Caco-2 (cell line): ENCODE measurements at regions not wholly inside any gene's neighbourhood (a gene's known extent, or its start where the extent isn't known, plus 50 kb on each side); places are given as distances from the start of the nearest gene placed in this dataset.

Source experiments
- BruUV-seq: library from RNA; stranded (reverse); fragments of 400-500 nt; replicated peaks from 2 replicates; lab custom pipeline; 2021; lab: Mats Ljungman, UMichigan
- CTCF ChIA-PET: fragments of 300-600 bp; sonication (Branson Sonifier 250); formaldehyde crosslinking; loops from one replicate; lab custom pipeline; 2022; ENCODE audit warnings: antibody characterized with exemption; lab: Charles Lee
- POLR2A ChIA-PET: fragments of 300-600 bp; sonication (Branson Sonifier 250); formaldehyde crosslinking; loops from one replicate; lab custom pipeline; 2022; ENCODE audit warnings: antibody characterized with exemption; lab: Charles Lee
- DNase-seq, 2 experiments: peaks; one replicate each; pipeline versions ENCODE4 v3.0.0 to v3.0.0-alpha.2; 2020 to 2022
- H3K27me3 ChIP-seq: replicated peaks from 2 replicates; pipeline ENCODE4 v1.6.0; 2011; ENCODE audit warnings: low read length; ENCODE audit not compliant: control insufficient read depth, insufficient read depth
- H3K36me3 ChIP-seq: 2 replicates; pipeline ENCODE4 v1.5.1; 2011; ENCODE audit warnings: low read length; ENCODE audit not compliant: control insufficient read depth, insufficient read depth
- H3K4me1 ChIP-seq: fragments of 250-450 bp; sonication (Bioruptor Pico); 2 replicates; pipeline ENCODE4 v1.5.1; 2020; ENCODE audit warnings: mild to moderate bottlenecking
- H3K4me3 ChIP-seq: 2 replicates; pipeline ENCODE4 v1.5.1; 2011; ENCODE audit warnings: low read depth, mild to moderate bottlenecking, control low read depth, low read length
- H3K9me3 ChIP-seq: fragments of 250-450 bp; sonication (Bioruptor Pico); 2 replicates; pipeline ENCODE4 v1.5.1; 2020; ENCODE audit warnings: mild to moderate bottlenecking, moderate library complexity
- H3K27ac Mint-ChIP-seq: one replicate; pipeline ENCODE4 v1.8.0; 2022; ENCODE audit warnings: mixed read lengths; ENCODE audit not compliant: unreplicated experiment
- H3K27me3 Mint-ChIP-seq: one replicate; pipeline ENCODE4 v1.8.0; 2022; ENCODE audit warnings: mixed read lengths; ENCODE audit not compliant: insufficient read depth, unreplicated experiment
- H3K36me3 Mint-ChIP-seq: one replicate; pipeline ENCODE4 v1.8.0; 2022; ENCODE audit warnings: mild to moderate bottlenecking, mixed read lengths; ENCODE audit not compliant: insufficient read depth, unreplicated experiment
- H3K4me1 Mint-ChIP-seq: one replicate; pipeline ENCODE4 v1.8.0; 2022; ENCODE audit warnings: low read depth, mixed read lengths; ENCODE audit not compliant: unreplicated experiment
- H3K4me3 Mint-ChIP-seq: one replicate; pipeline ENCODE4 v1.8.0; 2022; ENCODE audit warnings: mild to moderate bottlenecking, moderate library complexity, mixed read lengths; ENCODE audit not compliant: unreplicated experiment
- H3K9me3 Mint-ChIP-seq: one replicate; pipeline ENCODE4 v1.8.0; 2022; ENCODE audit warnings: mixed read lengths; ENCODE audit not compliant: unreplicated experiment
- CTCF ChIP-seq, 2 experiments: fragments of 200-600 bp in 1 of 2; IDR thresholded peaks; 1 replicate in 1 of 2; 2 replicates in 1 of 2; pipeline versions ENCODE4 v1.5.1 to v1.8.0; 2011 to 2022; ENCODE audit warnings: antibody characterized with exemption in 1 of 2, control low read depth in 1 of 2, inconsistent platforms in 1 of 2, low read depth in 1 of 2, low read length in 1 of 2, mild to moderate bottlenecking in 1 of 2, moderate library complexity in 1 of 2; ENCODE audit not compliant: insufficient read depth in 1 of 2, severe bottlenecking in 1 of 2, unreplicated experiment in 1 of 2
- intact Hi-C: fragments of 100-400 bp; cut with micrococcal nuclease; formaldehyde crosslinking; loops from one replicate; pipeline ENCODE4 v1.10.0; 2022; ENCODE audit not compliant: unreplicated experiment

GRCh38 chr2:42864641-42865280 is 72.4 kb upstream of the HAAO start:
- intact Hi-C loops = no loop called here
- H3K9me3 ChIP-seq = peaks cover 6% of the 10 kb centered on the region; the same call in 1 of the 2 replicates
- no peak for TF ChIP-seq CTCF (IDR thresholded peaks at IDR 0.05; ENCODE audit: insufficient read depth in 1 of 2, low read depth in 1 of 2, low read length in 1 of 2, severe bottlenecking in 1 of 2, unreplicated experiment in 1 of 2)
- H3K4me3 ChIP-seq = no peak overlapping the region
- H3K36me3 ChIP-seq = no peaks in the 10 kb centered on the region
- Mint-ChIP-seq H3K4me1 (peaks cover 6% of the 10 kb centered on the region), H3K27me3 (no peaks in the 10 kb centered on the region), H3K36me3 (no peaks in the 10 kb centered on the region), H3K4me3 (no peak overlapping the region), H3K9me3 (peaks cover 17% of the 10 kb centered on the region), H3K27ac (no peak overlapping the region)
- no peaks in the 10 kb centered on the region for H3K27me3 ChIP-seq
- no peak for DNase-seq
- H3K4me1 ChIP-seq = 0 out of 2 replicates have a peak, but pooled peaks cover under 1% of the 10 kb centered on the region
- BruUV-seq = no TSS peak
- ChIA-PET CTCF (no interaction called here), POLR2A (no interaction called here)

GRCh38 chr2:42864222-42864621 is 71.8 kb upstream of the HAAO start:
- H3K9me3 ChIP-seq = peaks cover 3% of the 10 kb centered on the region; the same call in 1 of the 2 replicates
- H3K4me3 ChIP-seq = no peak overlapping the region
- intact Hi-C loops = no loop called here
- H3K4me1 Mint-ChIP-seq = peaks cover 7% of the 10 kb centered on the region
- BruUV-seq = no TSS peak
- ChIA-PET POLR2A (no interaction called here), CTCF (no interaction called here)
- no peaks in the 10 kb centered on the region for H3K27me3 Mint-ChIP-seq
- no peak for DNase-seq
- H3K27me3 ChIP-seq = no peaks in the 10 kb centered on the region
- no peak overlapping the region for H3K4me3 Mint-ChIP-seq
- H3K36me3 Mint-ChIP-seq = no peaks in the 10 kb centered on the region
- no peaks in the 10 kb centered on the region for H3K36me3 ChIP-seq
- H3K27ac Mint-ChIP-seq = no peak overlapping the region
- H3K9me3 Mint-ChIP-seq = peaks cover 12% of the 10 kb centered on the region
- H3K4me1 ChIP-seq = peaks cover 5% of the 10 kb centered on the region; the same call in 1 of the 2 replicates
- TF ChIP-seq CTCF (IDR thresholded peaks at IDR 0.05; ENCODE audit: insufficient read depth in 1 of 2, low read depth in 1 of 2, low read length in 1 of 2, severe bottlenecking in 1 of 2, unreplicated experiment in 1 of 2) = no peak

DNA sequence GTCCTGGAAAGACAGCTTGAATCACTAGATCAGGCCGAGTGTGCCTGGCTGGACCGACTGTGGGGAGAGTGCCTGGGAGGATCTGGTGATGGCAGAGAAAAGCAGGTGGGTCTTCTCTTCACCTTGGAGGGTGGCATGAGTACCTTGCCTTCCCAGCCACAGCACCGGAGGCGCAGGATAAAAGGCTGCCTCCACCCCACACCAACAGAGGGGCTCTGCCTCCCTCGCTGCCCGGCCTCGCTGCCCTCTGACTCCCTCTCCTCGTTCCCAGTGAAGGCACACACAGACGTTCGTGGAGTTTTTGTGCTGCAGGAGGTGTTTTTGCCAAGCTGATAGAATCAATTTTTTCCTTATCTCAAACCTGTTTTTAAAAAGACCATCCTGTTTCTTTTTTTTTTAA is 71.4 kb upstream of the HAAO start:
- H3K36me3 ChIP-seq = no peaks in the 10 kb centered on the region
- Mint-ChIP-seq H3K36me3 (no peaks in the 10 kb centered on the region), H3K27me3 (no peaks in the 10 kb centered on the region), H3K4me3 (no peak overlapping the region), H3K27ac (no peak overlapping the region), H3K9me3 (peaks cover 7% of the 10 kb centered on the region), H3K4me1 (peaks cover 7% of the 10 kb centered on the region)
- CTCF ChIA-PET = no interaction called here
- no TSS peak for BruUV-seq
- no peak for TF ChIP-seq CTCF (IDR thresholded peaks at IDR 0.05; ENCODE audit: insufficient read depth in 1 of 2, low read depth in 1 of 2, low read length in 1 of 2, severe bottlenecking in 1 of 2, unreplicated experiment in 1 of 2)
- POLR2A ChIA-PET = no interaction called here
- H3K4me1 ChIP-seq = peaks cover 8% of the 10 kb centered on the region; the same call in 1 of the 2 replicates
- H3K9me3 ChIP-seq = no peaks in the 10 kb centered on the region
- intact Hi-C loops = no loop called here
- H3K27me3 ChIP-seq = no peaks in the 10 kb centered on the region
- H3K4me3 ChIP-seq = no peak overlapping the region
- no peak for DNase-seq
